ENCODE measurements at regions not wholly inside any gene's neighbourhood (a gene's known extent, or its start where the extent isn't known, plus 50 kb on each side); places are given as distances from the start of the nearest gene placed in this dataset.

- no peak for TF ChIP-seq CTCF (IDR thresholded peaks at IDR 0.05; ENCODE audit: insufficient read depth, low read length)
- TF ChIP-seq POLR2AphosphoS5 (IDR thresholded peaks at IDR 0.05; ENCODE audit: low read depth): no peak
Observed at GRCh38 chr2:160583813-160584537, 90.4 kb upstream of the RBMS1 start.
